SK-N-SH (cell line): ENCODE measurements at regions not wholly inside any gene's neighbourhood (a gene's known extent, or its start where the extent isn't known, plus 50 kb on each side); places are given as distances from the start of the nearest gene placed in this dataset.

Experiments used
- CTCF ChIA-PET: fragments of 300-600, 350-600 bp; formaldehyde crosslinking; extraction: SDS; loops from one replicate; lab custom pipeline; 2021; lab: Yijun Ruan, JAX
- POLR2A ChIA-PET: fragments of 350-600 bp; sonication (Branson Sonifier 250); formaldehyde crosslinking; extraction: SDS; loops from one replicate; lab custom pipeline; 2020; ENCODE audit warnings: antibody characterized with exemption, inconsistent platforms; lab: Yijun Ruan, JAX
- DNase-seq: peaks from one replicate; pipeline ENCODE4 v3.0.0; 2012
- H2AFZ ChIP-seq: fragments of 200-600 bp; sonication (generic); 2 replicates; pipeline ENCODE4 v1.8.1; 2016; ENCODE audit warnings: antibody characterized with exemption, mild to moderate bottlenecking, low read depth
- H3F3A ChIP-seq: fragments of 200-600 bp; sonication (generic); replicated peaks from 2 replicates; pipeline ENCODE3; 2016; ENCODE audit warnings: antibody characterized with exemption, mild to moderate bottlenecking; ENCODE audit not compliant: insufficient read depth
- H3K27ac ChIP-seq, 2 experiments: fragments of 200-500 bp in 1 of 2; fragments of 200-600 bp in 1 of 2; sonication (Bioruptor generic) in 1 of 2; sonication (generic), shearing (Covaris generic) in 1 of 2; 2 replicates each; pipeline versions ENCODE4 v1.5.1 to v1.6.1; 2014 to 2016; ENCODE audit warnings: low read depth in 2 of 2, inconsistent platforms in 1 of 2, low read length in 1 of 2, mild to moderate bottlenecking in 1 of 2, mixed read lengths in 1 of 2
- H3K27me3 ChIP-seq: fragments of 200-600 bp; sonication (generic), shearing (Covaris generic); 2 replicates; pipeline ENCODE4 v1.6.1; 2016; ENCODE audit warnings: mixed run types; ENCODE audit not compliant: insufficient read depth
- H3K36me3 ChIP-seq, 2 experiments: fragments of 200-500 bp in 1 of 2; fragments of 200-600 bp in 1 of 2; sonication (Bioruptor generic) in 1 of 2; sonication (generic) in 1 of 2; replicated peaks in 1 of 2; 2 replicates each; pipeline versions ENCODE3 to v1.5.1; 2014 to 2016; ENCODE audit warnings: low read length in 1 of 2, mild to moderate bottlenecking in 1 of 2; ENCODE audit not compliant: insufficient read depth in 2 of 2, control insufficient read depth in 1 of 2
- H3K4me1 ChIP-seq, 2 experiments: fragments of 200-500 bp in 1 of 2; fragments of 200-600 bp in 1 of 2; sonication (Bioruptor generic) in 1 of 2; sonication (generic), shearing (Covaris generic) in 1 of 2; 2 replicates each; pipeline versions ENCODE4 v1.5.1 to v1.6.1; 2014 to 2016; ENCODE audit warnings: low read depth in 1 of 2, low read length in 1 of 2, mixed run types in 1 of 2; ENCODE audit not compliant: insufficient read depth in 2 of 2, control insufficient read depth in 1 of 2
- H3K4me2 ChIP-seq: fragments of 200-600 bp; sonication (generic), shearing (Covaris generic); 2 replicates; pipeline ENCODE4 v1.6.1; 2017; ENCODE audit warnings: mixed run types
- H3K4me3 ChIP-seq, 2 experiments: fragments of 200-500 bp in 1 of 2; fragments of 200-600 bp in 1 of 2; sonication (Bioruptor generic) in 1 of 2; sonication (generic), shearing (Covaris generic) in 1 of 2; 2 replicates each; pipeline versions ENCODE4 v1.5.1 to v1.8.1; 2014 to 2016; ENCODE audit warnings: low read depth in 2 of 2, inconsistent platforms in 1 of 2, low read length in 1 of 2, mild to moderate bottlenecking in 1 of 2, mixed read lengths in 1 of 2, moderate library complexity in 1 of 2
- H3K79me2 ChIP-seq: fragments of 200-600 bp; sonication (generic); 2 replicates; pipeline ENCODE4 v1.8.1; 2017; ENCODE audit warnings: mild to moderate bottlenecking; ENCODE audit not compliant: insufficient read depth
- H3K9ac ChIP-seq: fragments of 200-600 bp; sonication (generic); 2 replicates; pipeline ENCODE4 v1.6.1; 2017; ENCODE audit warnings: mixed run types
- H3K9me2 ChIP-seq: fragments of 200-600 bp; sonication (generic); 2 replicates; pipeline ENCODE4 v1.6.1; 2017; ENCODE audit warnings: mixed run types
- H3K9me3 ChIP-seq: fragments of 200-600 bp; sonication (generic); 2 replicates; pipeline ENCODE4 v1.6.1; 2017; ENCODE audit warnings: mixed run types, mild to moderate bottlenecking, moderate library complexity
- H4K20me1 ChIP-seq: fragments of 200-600 bp; sonication (generic); 2 replicates; pipeline ENCODE4 v1.6.1; 2017; ENCODE audit warnings: mild to moderate bottlenecking, mixed run types; ENCODE audit not compliant: insufficient read depth
- ELF1 ChIP-seq: IDR thresholded peaks from 2 replicates; pipeline ENCODE4 v1.4.0; 2012
- EZH2phosphoT487 ChIP-seq: fragments of 200-600 bp; sonication (generic); IDR thresholded peaks from 2 replicates; pipeline ENCODE4 v1.6.1; 2017; ENCODE audit warnings: low read depth, mixed run types, mild to moderate bottlenecking, antibody characterized with exemption, moderate library complexity, borderline replicate concordance
- FOSL2 ChIP-seq: IDR thresholded peaks from 2 replicates; pipeline ENCODE4 v1.4.0; 2012; ENCODE audit warnings: low read depth, mild to moderate bottlenecking, moderate library complexity, borderline replicate concordance
- JUND ChIP-seq: IDR thresholded peaks from 2 replicates; pipeline ENCODE4 v1.4.0; 2012
- NFIC ChIP-seq: IDR thresholded peaks from 2 replicates; pipeline ENCODE4 v1.4.0; 2012; ENCODE audit warnings: borderline replicate concordance
- RAD21 ChIP-seq: IDR thresholded peaks from 2 replicates; pipeline ENCODE4 v1.6.1; 2012; ENCODE audit warnings: mild to moderate bottlenecking, low read length
- RCOR1 ChIP-seq: fragments of 150-350 bp; IDR thresholded peaks from 2 replicates; pipeline ENCODE4 v1.6.1; 2017; ENCODE audit warnings: antibody characterized with exemption, low read length
- RFX5 ChIP-seq: IDR thresholded peaks from 2 replicates; pipeline ENCODE4 v1.6.1; 2012; ENCODE audit warnings: mild to moderate bottlenecking, improper control_type of control experiment, low read length
- SIN3A ChIP-seq: IDR thresholded peaks from 2 replicates; pipeline ENCODE4 v1.6.1; 2012; ENCODE audit warnings: low read depth, mild to moderate bottlenecking, low read length, moderate library complexity, borderline replicate concordance
- SMC3 ChIP-seq: IDR thresholded peaks from 2 replicates; pipeline ENCODE4 v1.6.1; 2012; ENCODE audit warnings: low read depth, low read length, improper control_type of control experiment
- TCF12 ChIP-seq: IDR thresholded peaks from 2 replicates; pipeline ENCODE4 v1.4.0; 2012
- TEAD4 ChIP-seq: IDR thresholded peaks from 2 replicates; pipeline ENCODE4 v1.4.0; 2012; ENCODE audit warnings: mild to moderate bottlenecking, borderline replicate concordance; ENCODE audit not compliant: insufficient read depth
- YY1 ChIP-seq: IDR thresholded peaks from 2 replicates; pipeline ENCODE4 v1.4.0; 2012; ENCODE audit warnings: low read depth, mild to moderate bottlenecking
- WGBS: methylation state at CpG from one replicate; pipeline ENCODE4 v1.1.6; 2017; ENCODE audit warnings: low lambda C conversion rate; 5-methylcytosine and 5-hydroxymethylcytosine counted together
- TF ChIP-seq, protein P1 (sequence below): fragments of 150-350 bp; IDR thresholded peaks from 2 replicates; pipeline ENCODE4 v1.6.1; 2016; ENCODE audit warnings: mild to moderate bottlenecking, low read depth, low read length
- TF ChIP-seq, protein P2 (sequence below): IDR thresholded peaks from 2 replicates; pipeline ENCODE4 v1.6.1; 2012; ENCODE audit warnings: mild to moderate bottlenecking, low read depth, low read length, moderate library complexity
- TF ChIP-seq, protein P3 (sequence below): IDR thresholded peaks from 2 replicates; pipeline ENCODE4 v1.4.0; 2012; ENCODE audit warnings: low read depth
- TF ChIP-seq, protein P4 (sequence below): fragments of 200-600 bp; sonication (generic); IDR thresholded peaks from 2 replicates; pipeline ENCODE4 v1.6.1; 2017; ENCODE audit warnings: antibody characterized with exemption, mild to moderate bottlenecking, moderate library complexity
- TF ChIP-seq, protein P5 (sequence below): fragments of 150-350 bp; IDR thresholded peaks from 2 replicates; pipeline ENCODE4 v1.6.1; 2017; ENCODE audit warnings: antibody characterized with exemption, low read length, low read depth, borderline replicate concordance

DNA sequence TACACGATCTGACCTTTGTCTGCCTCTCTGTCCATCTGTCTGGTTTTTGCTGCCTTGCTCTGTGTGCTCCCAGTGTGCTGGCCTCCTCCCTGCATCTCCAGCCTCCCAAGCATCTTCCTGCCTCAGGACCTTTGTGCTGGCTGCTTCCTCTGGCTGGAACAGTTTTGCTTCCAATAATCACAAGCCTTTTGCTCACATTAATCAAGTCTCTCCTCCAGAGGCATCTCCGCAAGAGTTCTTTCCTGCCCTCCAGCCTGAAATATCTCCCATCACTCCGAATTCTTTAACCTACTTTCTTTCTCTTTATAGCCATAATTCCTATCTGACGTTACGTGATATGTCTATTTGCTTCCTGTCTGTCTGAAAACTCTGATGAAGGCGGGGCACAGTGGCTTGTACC, 267.1 kb downstream of the ABCC12 start:
- no peaks in the 10 kb centered on the region for H3K9me3 ChIP-seq
- no peak overlapping the region for H3K9ac ChIP-seq
- no peak overlapping the region for H2AFZ ChIP-seq
- H3K27me3 ChIP-seq = no peaks in the 10 kb centered on the region
- CTCF ChIA-PET = no interaction called here
- no peak overlapping the region for H3K4me3 ChIP-seq
- no peaks in the 10 kb centered on the region for H3K9me2 ChIP-seq
- 69% methylated on average over 6 of the region's 6 CpGs for WGBS
- no peaks in the 10 kb centered on the region for H3K36me3 ChIP-seq
- no peak overlapping the region for H3K27ac ChIP-seq
- POLR2A ChIA-PET = no interaction called here
- no peaks in the 10 kb centered on the region for H3K79me2 ChIP-seq
- DNase-seq = no peak
- peaks cover 0 to 18% of the 10 kb centered on the region in 2 experiments; a peak in 1 of 4 replicates for H3K4me1 ChIP-seq
- H3F3A ChIP-seq = no peaks in the 10 kb centered on the region
- no peaks in the 10 kb centered on the region for H4K20me1 ChIP-seq
- TF ChIP-seq RAD21 = no peak
- no peak for TF ChIP-seq YY1
- TF ChIP-seq TEAD4 = no peak
- TF ChIP-seq, protein P1, sequence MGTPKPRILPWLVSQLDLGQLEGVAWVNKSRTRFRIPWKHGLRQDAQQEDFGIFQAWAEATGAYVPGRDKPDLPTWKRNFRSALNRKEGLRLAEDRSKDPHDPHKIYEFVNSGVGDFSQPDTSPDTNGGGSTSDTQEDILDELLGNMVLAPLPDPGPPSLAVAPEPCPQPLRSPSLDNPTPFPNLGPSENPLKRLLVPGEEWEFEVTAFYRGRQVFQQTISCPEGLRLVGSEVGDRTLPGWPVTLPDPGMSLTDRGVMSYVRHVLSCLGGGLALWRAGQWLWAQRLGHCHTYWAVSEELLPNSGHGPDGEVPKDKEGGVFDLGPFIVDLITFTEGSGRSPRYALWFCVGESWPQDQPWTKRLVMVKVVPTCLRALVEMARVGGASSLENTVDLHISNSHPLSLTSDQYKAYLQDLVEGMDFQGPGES = no peak
- TF ChIP-seq SMC3 = no peak
- TF ChIP-seq TCF12 = no peak
- TF ChIP-seq RCOR1 = no peak
- TF ChIP-seq JUND = no peak
- TF ChIP-seq EZH2phosphoT487 = no peak
- no peak for TF ChIP-seq NFIC
- no peak for TF ChIP-seq FOSL2
- TF ChIP-seq, protein P2, sequence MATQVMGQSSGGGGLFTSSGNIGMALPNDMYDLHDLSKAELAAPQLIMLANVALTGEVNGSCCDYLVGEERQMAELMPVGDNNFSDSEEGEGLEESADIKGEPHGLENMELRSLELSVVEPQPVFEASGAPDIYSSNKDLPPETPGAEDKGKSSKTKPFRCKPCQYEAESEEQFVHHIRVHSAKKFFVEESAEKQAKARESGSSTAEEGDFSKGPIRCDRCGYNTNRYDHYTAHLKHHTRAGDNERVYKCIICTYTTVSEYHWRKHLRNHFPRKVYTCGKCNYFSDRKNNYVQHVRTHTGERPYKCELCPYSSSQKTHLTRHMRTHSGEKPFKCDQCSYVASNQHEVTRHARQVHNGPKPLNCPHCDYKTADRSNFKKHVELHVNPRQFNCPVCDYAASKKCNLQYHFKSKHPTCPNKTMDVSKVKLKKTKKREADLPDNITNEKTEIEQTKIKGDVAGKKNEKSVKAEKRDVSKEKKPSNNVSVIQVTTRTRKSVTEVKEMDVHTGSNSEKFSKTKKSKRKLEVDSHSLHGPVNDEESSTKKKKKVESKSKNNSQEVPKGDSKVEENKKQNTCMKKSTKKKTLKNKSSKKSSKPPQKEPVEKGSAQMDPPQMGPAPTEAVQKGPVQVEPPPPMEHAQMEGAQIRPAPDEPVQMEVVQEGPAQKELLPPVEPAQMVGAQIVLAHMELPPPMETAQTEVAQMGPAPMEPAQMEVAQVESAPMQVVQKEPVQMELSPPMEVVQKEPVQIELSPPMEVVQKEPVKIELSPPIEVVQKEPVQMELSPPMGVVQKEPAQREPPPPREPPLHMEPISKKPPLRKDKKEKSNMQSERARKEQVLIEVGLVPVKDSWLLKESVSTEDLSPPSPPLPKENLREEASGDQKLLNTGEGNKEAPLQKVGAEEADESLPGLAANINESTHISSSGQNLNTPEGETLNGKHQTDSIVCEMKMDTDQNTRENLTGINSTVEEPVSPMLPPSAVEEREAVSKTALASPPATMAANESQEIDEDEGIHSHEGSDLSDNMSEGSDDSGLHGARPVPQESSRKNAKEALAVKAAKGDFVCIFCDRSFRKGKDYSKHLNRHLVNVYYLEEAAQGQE = no peak
- TF ChIP-seq SIN3A = no peak
- TF ChIP-seq ELF1 = no peak
- TF ChIP-seq, protein P3, sequence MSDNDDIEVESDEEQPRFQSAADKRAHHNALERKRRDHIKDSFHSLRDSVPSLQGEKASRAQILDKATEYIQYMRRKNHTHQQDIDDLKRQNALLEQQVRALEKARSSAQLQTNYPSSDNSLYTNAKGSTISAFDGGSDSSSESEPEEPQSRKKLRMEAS = no peak
- TF ChIP-seq, protein P4, sequence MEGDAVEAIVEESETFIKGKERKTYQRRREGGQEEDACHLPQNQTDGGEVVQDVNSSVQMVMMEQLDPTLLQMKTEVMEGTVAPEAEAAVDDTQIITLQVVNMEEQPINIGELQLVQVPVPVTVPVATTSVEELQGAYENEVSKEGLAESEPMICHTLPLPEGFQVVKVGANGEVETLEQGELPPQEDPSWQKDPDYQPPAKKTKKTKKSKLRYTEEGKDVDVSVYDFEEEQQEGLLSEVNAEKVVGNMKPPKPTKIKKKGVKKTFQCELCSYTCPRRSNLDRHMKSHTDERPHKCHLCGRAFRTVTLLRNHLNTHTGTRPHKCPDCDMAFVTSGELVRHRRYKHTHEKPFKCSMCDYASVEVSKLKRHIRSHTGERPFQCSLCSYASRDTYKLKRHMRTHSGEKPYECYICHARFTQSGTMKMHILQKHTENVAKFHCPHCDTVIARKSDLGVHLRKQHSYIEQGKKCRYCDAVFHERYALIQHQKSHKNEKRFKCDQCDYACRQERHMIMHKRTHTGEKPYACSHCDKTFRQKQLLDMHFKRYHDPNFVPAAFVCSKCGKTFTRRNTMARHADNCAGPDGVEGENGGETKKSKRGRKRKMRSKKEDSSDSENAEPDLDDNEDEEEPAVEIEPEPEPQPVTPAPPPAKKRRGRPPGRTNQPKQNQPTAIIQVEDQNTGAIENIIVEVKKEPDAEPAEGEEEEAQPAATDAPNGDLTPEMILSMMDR = no peak
- no peak for TF ChIP-seq RFX5
- TF ChIP-seq, protein P5, sequence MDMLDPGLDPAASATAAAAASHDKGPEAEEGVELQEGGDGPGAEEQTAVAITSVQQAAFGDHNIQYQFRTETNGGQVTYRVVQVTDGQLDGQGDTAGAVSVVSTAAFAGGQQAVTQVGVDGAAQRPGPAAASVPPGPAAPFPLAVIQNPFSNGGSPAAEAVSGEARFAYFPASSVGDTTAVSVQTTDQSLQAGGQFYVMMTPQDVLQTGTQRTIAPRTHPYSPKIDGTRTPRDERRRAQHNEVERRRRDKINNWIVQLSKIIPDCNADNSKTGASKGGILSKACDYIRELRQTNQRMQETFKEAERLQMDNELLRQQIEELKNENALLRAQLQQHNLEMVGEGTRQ = no peak
- H3K4me2 ChIP-seq = no peak overlapping the region
